Trophoblast cell (in vitro differentiated cells and primary cell): ENCODE measurements at regions not wholly inside any gene's neighbourhood (a gene's known extent, or its start where the extent isn't known, plus 50 kb on each side); places are given as distances from the start of the nearest gene placed in this dataset.

Source experiments
- DNase-seq, 2 donors: peaks; one replicate each; pipeline ENCODE4 v3.0.0-alpha.2; 2016
- H2AFZ ChIP-seq: 2 replicates; pipeline ENCODE4 v1.6.1; 2013; ENCODE audit warnings: low read length, moderate library complexity, mild to moderate bottlenecking; ENCODE audit not compliant: insufficient read depth, poor library complexity
- H2AK5ac ChIP-seq: 2 replicates; pipeline ENCODE4 v1.6.1; 2013; ENCODE audit warnings: mild to moderate bottlenecking, low read length
- H2BK120ac ChIP-seq: 2 replicates; pipeline ENCODE4 v1.6.1; 2013; ENCODE audit warnings: low read length, mild to moderate bottlenecking, moderate library complexity; ENCODE audit not compliant: insufficient read depth, poor library complexity
- H2BK12ac ChIP-seq: 2 replicates; pipeline ENCODE4 v1.6.1; 2013; ENCODE audit warnings: mild to moderate bottlenecking, low read length, moderate library complexity
- H2BK5ac ChIP-seq: 2 replicates; pipeline ENCODE4 v1.6.1; 2013; ENCODE audit warnings: low read length, low read depth, moderate library complexity, mild to moderate bottlenecking; ENCODE audit not compliant: poor library complexity
- H3K14ac ChIP-seq: 2 replicates; pipeline ENCODE4 v1.6.1; 2013; ENCODE audit warnings: mild to moderate bottlenecking, low read length
- H3K18ac ChIP-seq: 2 replicates; pipeline ENCODE4 v1.6.1; 2013; ENCODE audit warnings: mild to moderate bottlenecking, low read length
- H3K23ac ChIP-seq: 2 replicates; pipeline ENCODE4 v1.6.1; 2013; ENCODE audit warnings: low read length
- H3K27ac ChIP-seq: 2 replicates; pipeline ENCODE4 v1.5.1; 2013; ENCODE audit warnings: low read depth, mild to moderate bottlenecking, inconsistent platforms, low read length, moderate library complexity
- H3K27me3 ChIP-seq: 2 replicates; pipeline ENCODE4 v1.6.1; 2013; ENCODE audit warnings: inconsistent platforms, mild to moderate bottlenecking, low read length, moderate library complexity; ENCODE audit not compliant: insufficient read depth
- H3K36me3 ChIP-seq, 2 experiments: 1 replicate in 1 of 2; 2 replicates in 1 of 2; pipeline ENCODE4 v1.6.1; 2013; ENCODE audit warnings: low read length in 2 of 2, mild to moderate bottlenecking in 2 of 2, moderate library complexity in 1 of 2; ENCODE audit not compliant: insufficient read depth in 2 of 2, control insufficient read depth in 1 of 2
- H3K4ac ChIP-seq: 2 replicates; pipeline ENCODE4 v1.6.1; 2013; ENCODE audit warnings: low read depth, mild to moderate bottlenecking, low read length, moderate library complexity
- H3K4me1 ChIP-seq, 2 experiments: 1 replicate in 1 of 2; 2 replicates in 1 of 2; pipeline ENCODE4 v1.6.1; 2013; ENCODE audit warnings: low read length in 2 of 2, mild to moderate bottlenecking in 2 of 2, moderate library complexity in 1 of 2; ENCODE audit not compliant: insufficient read depth in 2 of 2, control insufficient read depth in 1 of 2
- H3K4me2 ChIP-seq: 2 replicates; pipeline ENCODE4 v1.6.1; 2013; ENCODE audit warnings: inconsistent platforms, mild to moderate bottlenecking, low read length, moderate library complexity
- H3K4me3 ChIP-seq: 2 replicates; pipeline ENCODE4 v1.5.1; 2013; ENCODE audit warnings: mild to moderate bottlenecking, low read depth, low read length, inconsistent platforms
- H3K79me1 ChIP-seq: one replicate; pipeline ENCODE4 v1.6.1; 2013; ENCODE audit warnings: low read length
- H3K79me2 ChIP-seq: 2 replicates; pipeline ENCODE4 v1.6.1; 2013; ENCODE audit warnings: low read length, mild to moderate bottlenecking; ENCODE audit not compliant: control insufficient read depth, insufficient read depth, poor library complexity
- H3K9ac ChIP-seq: 2 replicates; pipeline ENCODE4 v1.6.1; 2013; ENCODE audit warnings: mild to moderate bottlenecking, low read length
- H3K9me3 ChIP-seq: 2 replicates; pipeline ENCODE4 v1.6.1; 2013; ENCODE audit warnings: low read depth, mild to moderate bottlenecking, control low read depth, inconsistent platforms, low read length; ENCODE audit not compliant: insufficient read depth
- H4K12ac ChIP-seq: 2 replicates; pipeline ENCODE4 v1.6.1; 2013; ENCODE audit warnings: low read depth, mild to moderate bottlenecking, low read length, moderate library complexity
- H4K8ac ChIP-seq: 2 replicates; pipeline ENCODE4 v1.6.1; 2013; ENCODE audit warnings: low read depth, mild to moderate bottlenecking, low read length, moderate library complexity
- H4K91ac ChIP-seq: one replicate; pipeline ENCODE4 v1.6.1; 2013; ENCODE audit warnings: low read depth, mild to moderate bottlenecking, low read length, moderate library complexity
- WGBS: extraction: QIAGEN DNeasy Blood & Tissue Kit; methylation state at CpG from one replicate; pipeline ENCODE4 v1.1.7; 2013; ENCODE audit warnings: missing lambda C conversion rate; ENCODE audit not compliant: insufficient read length, insufficient coverage; ENCODE audit errors: extremely low coverage; 5-methylcytosine and 5-hydroxymethylcytosine counted together

DNA sequence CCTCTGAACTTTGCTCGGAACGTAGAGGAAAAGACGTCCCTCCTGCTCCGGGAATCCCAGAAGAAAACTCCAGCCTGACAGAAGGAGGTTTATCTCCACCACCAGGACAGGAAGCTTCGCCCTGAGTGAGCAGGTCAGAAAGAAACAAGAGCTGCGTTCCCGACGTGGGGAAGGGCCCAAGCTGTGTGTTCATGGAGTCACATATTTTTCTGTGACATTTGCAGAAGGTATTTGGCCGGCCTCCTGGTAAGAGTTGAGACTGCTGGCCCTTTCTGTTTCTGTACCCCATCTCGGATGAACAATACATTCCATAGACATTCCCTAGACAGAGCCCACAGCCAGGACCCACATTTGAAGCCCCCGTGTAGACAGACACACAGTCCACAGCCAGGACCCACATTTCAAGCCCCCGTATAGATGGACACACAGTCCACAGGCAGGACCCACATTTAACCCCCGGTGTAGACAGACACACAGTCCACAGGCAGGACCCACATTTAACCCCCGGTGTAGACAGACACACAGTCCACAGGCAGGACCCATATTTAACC lies 230.8 kb downstream of the SHOX start:
- no peaks in the 10 kb centered on the region for H3K9me3 ChIP-seq
- peaks cover 0 to 5% of the 10 kb centered on the region in 2 experiments for H3K4me1 ChIP-seq
- no peak overlapping the region for H2BK120ac ChIP-seq
- no peaks in the 10 kb centered on the region for H3K79me1 ChIP-seq
- no peak overlapping the region for H3K14ac ChIP-seq
- H3K79me2 ChIP-seq: no peaks in the 10 kb centered on the region
- no peaks in the 10 kb centered on the region for H3K27me3 ChIP-seq
- no peak for DNase-seq
- H2BK12ac ChIP-seq: no peak overlapping the region
- WGBS: no CpG with 5 or more reads among the region's 14 CpGs
- no peak overlapping the region for H3K4me3 ChIP-seq
- no peak overlapping the region for H2AFZ ChIP-seq
- H3K9ac ChIP-seq: no peak overlapping the region
- no peak overlapping the region for H2AK5ac ChIP-seq
- H4K12ac ChIP-seq: no peak overlapping the region
- H3K36me3 ChIP-seq: no peaks in the 10 kb centered on the region
- H4K91ac ChIP-seq: no peak overlapping the region
- no peak overlapping the region for H4K8ac ChIP-seq
- H3K23ac ChIP-seq: no peak overlapping the region
- H3K4ac ChIP-seq: no peak overlapping the region
- H2BK5ac ChIP-seq: no peak overlapping the region
- peak overlapping the region; percentile 17 for H3K4me2 ChIP-seq
- H3K27ac ChIP-seq: no peak overlapping the region
- no peak overlapping the region for H3K18ac ChIP-seq

DNA sequence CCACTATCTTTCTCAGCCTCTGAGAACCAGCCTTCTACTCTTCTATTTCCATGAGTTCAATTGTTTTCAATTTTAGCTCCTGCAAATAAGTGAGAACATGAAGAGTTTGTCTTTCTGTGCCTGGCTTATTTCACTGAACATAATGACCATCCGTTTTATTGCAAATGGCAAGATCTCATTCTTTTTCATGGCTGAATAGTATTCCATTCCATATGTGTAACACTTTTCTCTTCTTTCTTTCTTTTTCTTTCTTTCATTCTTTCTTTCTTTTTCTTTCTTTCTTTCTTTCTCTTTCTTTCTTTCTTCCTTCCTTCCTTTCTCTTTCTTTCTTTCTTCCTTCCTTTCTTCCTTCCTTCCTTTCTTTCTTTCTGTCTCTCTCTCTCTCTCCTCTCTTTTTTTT lies 228.7 kb downstream of the SHOX start:
- DNase-seq: no peak
- Histone ChIP-seq H3K4ac (no peak overlapping the region), H3K79me1 (no peaks in the 10 kb centered on the region), H4K8ac (no peak overlapping the region), H2BK120ac (no peak overlapping the region), H3K9ac (no peak overlapping the region), H3K14ac (no peak overlapping the region), H3K4me3 (no peak overlapping the region), H3K4me1 (peaks cover 0 to 5% of the 10 kb centered on the region in 2 experiments), H3K4me2 (no peak overlapping the region), H2BK5ac (no peak overlapping the region), H4K12ac (no peak overlapping the region), H4K91ac (no peak overlapping the region), H2AFZ (no peak overlapping the region), H3K9me3 (no peaks in the 10 kb centered on the region), H3K27me3 (no peaks in the 10 kb centered on the region), H3K79me2 (no peaks in the 10 kb centered on the region), H2BK12ac (no peak overlapping the region), H2AK5ac (no peak overlapping the region), H3K23ac (no peak overlapping the region), H3K27ac (no peak overlapping the region), H3K18ac (no peak overlapping the region), H3K36me3 (no peaks in the 10 kb centered on the region)
- WGBS: no CpG with 5 or more reads among the region's 1 CpG

DNA sequence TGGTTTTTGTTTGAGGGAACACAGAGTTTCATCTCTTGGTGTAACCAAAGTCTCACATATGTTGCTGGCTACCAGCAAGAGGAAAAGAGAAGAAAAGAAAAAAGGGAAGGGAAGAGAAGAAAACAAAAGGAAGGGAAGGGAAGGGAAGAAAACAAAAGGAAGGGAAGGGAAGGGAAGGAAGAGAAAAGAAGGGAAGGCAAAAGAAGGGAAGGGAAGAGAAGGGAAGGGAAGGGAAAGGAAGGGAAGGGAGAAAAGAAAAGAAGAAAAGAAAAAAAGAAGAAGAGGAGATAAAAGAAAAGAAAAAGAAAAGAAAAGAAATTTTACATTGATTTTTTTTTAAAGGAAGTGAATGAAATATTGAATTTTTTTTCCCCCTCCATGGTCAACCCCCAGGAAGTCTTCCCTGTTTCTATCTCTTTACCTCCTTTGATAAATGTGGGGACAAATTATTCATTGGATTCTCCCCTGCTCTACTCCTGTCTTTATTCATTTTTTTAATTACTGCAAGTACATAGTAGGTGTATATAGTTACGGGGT lies 228.0 kb downstream of the SHOX start:
- Histone ChIP-seq H2BK12ac (no peak overlapping the region), H3K36me3 (no peaks in the 10 kb centered on the region), H3K9ac (no peak overlapping the region), H3K4ac (no peak overlapping the region), H3K79me2 (no peaks in the 10 kb centered on the region), H3K14ac (no peak overlapping the region), H3K18ac (no peak overlapping the region), H2BK5ac (no peak overlapping the region), H4K91ac (peak overlapping the region; percentile 5), H3K9me3 (no peaks in the 10 kb centered on the region), H3K27me3 (no peaks in the 10 kb centered on the region), H2BK120ac (no peak overlapping the region), H3K4me3 (no peak overlapping the region), H3K79me1 (no peaks in the 10 kb centered on the region), H4K12ac (no peak overlapping the region), H2AFZ (no peak overlapping the region), H4K8ac (no peak overlapping the region), H3K27ac (no peak overlapping the region), H3K4me2 (no peak overlapping the region), H3K4me1 (peaks cover 0 to 5% of the 10 kb centered on the region in 2 experiments), H2AK5ac (no peak overlapping the region), H3K23ac (no peak overlapping the region)
- WGBS: no CpG with 5 or more reads among the region's 1 CpG
- no peak for DNase-seq

- Histone ChIP-seq H2AFZ (no peak overlapping the region), H3K9me3 (no peaks in the 10 kb centered on the region), H2BK12ac (no peak overlapping the region), H3K79me2 (no peaks in the 10 kb centered on the region), H2BK5ac (no peak overlapping the region), H3K18ac (no peak overlapping the region), H3K27ac (no peak overlapping the region), H3K9ac (no peak overlapping the region), H3K4ac (no peak overlapping the region), H2AK5ac (no peak overlapping the region), H4K91ac (no peak overlapping the region), H3K27me3 (no peaks in the 10 kb centered on the region), H3K36me3 (no peaks in the 10 kb centered on the region), H3K4me1 (peaks cover 0 to 5% of the 10 kb centered on the region in 2 experiments), H4K8ac (no peak overlapping the region), H3K23ac (no peak overlapping the region), H3K4me2 (no peak overlapping the region), H3K79me1 (no peaks in the 10 kb centered on the region), H3K4me3 (no peak overlapping the region), H4K12ac (no peak overlapping the region), H2BK120ac (no peak overlapping the region), H3K14ac (no peak overlapping the region)
- WGBS: no CpG with 5 or more reads among the region's 5 CpGs
- no peak for DNase-seq
These were observed 226.8 kb downstream of the SHOX start for GRCh38 chrX:857376-857775.
